HEK293T (cell line): ENCODE measurements at regions not wholly inside any gene's neighbourhood (a gene's known extent, or its start where the extent isn't known, plus 50 kb on each side); places are given as distances from the start of the nearest gene placed in this dataset.

Experiments
- BHLHE40 ChIP-seq: fragments of 450-650 bp; IDR thresholded peaks from 2 replicates; pipeline ENCODE4 v1.6.1; 2016; ENCODE audit warnings: mild to moderate bottlenecking, moderate library complexity, borderline replicate concordance
- ELF4 ChIP-seq: fragments of 450-650 bp; IDR thresholded peaks from 2 replicates; pipeline ENCODE4 v1.6.1; 2017; ENCODE audit warnings: antibody characterized with exemption
- FOXA1 ChIP-seq: fragments of 450-650 bp; IDR thresholded peaks from 2 replicates; pipeline ENCODE4 v1.6.1; 2016; ENCODE audit warnings: mild to moderate bottlenecking
- FOXK2 ChIP-seq: fragments of 450-650 bp; IDR thresholded peaks from 2 replicates; pipeline ENCODE4 v1.6.1; 2016; ENCODE audit warnings: mild to moderate bottlenecking
- FOXM1 ChIP-seq: fragments of 450-650 bp; IDR thresholded peaks from 2 replicates; pipeline ENCODE4 v1.6.1; 2017; ENCODE audit warnings: mild to moderate bottlenecking, borderline replicate concordance
- LEF1 ChIP-seq: fragments of 450-650 bp; IDR thresholded peaks from 2 replicates; pipeline ENCODE4 v1.6.1; 2017; ENCODE audit warnings: mild to moderate bottlenecking, borderline replicate concordance
- SP1 ChIP-seq: fragments of 450-650 bp; IDR thresholded peaks from 2 replicates; pipeline ENCODE4 v1.6.1; 2017
- SUZ12 ChIP-seq: fragments of 450-650 bp; IDR thresholded peaks from 2 replicates; pipeline ENCODE4 v1.6.1; 2016; ENCODE audit warnings: mild to moderate bottlenecking

GRCh38 chr17:16872351-16873173 is 99.4 kb downstream of the TNFRSF13B start:
- no peak for TF ChIP-seq FOXA1
- TF ChIP-seq LEF1 = no peak
- no peak for TF ChIP-seq FOXM1
- no peak for TF ChIP-seq ELF4
- TF ChIP-seq SP1 = no peak
- no peak for TF ChIP-seq SUZ12
- TF ChIP-seq BHLHE40 = no peak
- TF ChIP-seq FOXK2 = no peak
